ENCODE measurements at regions not wholly inside any gene's neighbourhood (a gene's known extent, or its start where the extent isn't known, plus 50 kb on each side); places are given as distances from the start of the nearest gene placed in this dataset.

DNA sequence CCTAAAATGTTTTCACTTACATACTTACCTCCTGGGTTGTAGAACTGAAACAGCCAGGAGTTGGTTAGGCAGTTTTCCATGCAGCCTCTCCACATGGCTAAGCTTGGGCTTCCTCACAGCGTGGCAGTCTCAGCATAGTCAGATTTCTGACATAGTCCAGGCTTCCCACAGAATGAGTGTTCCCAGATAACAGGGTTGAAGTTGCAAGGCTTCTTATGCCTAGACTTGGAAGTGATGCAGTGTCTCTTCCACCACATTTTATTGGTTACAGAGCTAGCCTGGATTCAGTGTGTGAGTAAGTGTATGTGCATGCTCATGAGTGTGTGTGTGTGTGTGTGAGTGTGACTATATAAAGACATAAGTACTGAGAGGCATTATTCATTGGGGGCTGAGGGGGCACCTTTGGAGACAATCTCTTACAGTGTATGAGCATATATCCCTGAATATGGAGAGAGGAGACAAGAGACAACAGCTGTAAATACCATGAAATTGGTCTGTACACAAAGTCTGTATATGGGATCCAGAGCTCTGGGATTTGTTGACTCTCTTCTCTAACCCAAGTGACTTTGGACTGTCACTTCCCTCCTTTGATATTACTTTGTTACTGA, 78.1 kb downstream of the ZNF621 start:
- no peak for TF ChIP-seq EZH2 (IDR thresholded peaks at IDR 0.05; ENCODE audit: borderline replicate concordance, low read depth, low read length)
- no peak for TF ChIP-seq MAFG (tag; conservative IDR thresholded peaks at IDR 0.05)
- TF ChIP-seq FOSL1 (tag; conservative IDR thresholded peaks at IDR 0.05) = no peak
- no peak for TF ChIP-seq CHD2 (IDR thresholded peaks at IDR 0.05; ENCODE audit: low read depth, low read length)
- TF ChIP-seq, protein P1, sequence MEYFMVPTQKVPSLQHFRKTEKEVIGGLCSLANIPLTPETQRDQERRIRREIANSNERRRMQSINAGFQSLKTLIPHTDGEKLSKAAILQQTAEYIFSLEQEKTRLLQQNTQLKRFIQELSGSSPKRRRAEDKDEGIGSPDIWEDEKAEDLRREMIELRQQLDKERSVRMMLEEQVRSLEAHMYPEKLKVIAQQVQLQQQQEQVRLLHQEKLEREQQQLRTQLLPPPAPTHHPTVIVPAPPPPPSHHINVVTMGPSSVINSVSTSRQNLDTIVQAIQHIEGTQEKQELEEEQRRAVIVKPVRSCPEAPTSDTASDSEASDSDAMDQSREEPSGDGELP (CRISPR knock-in tag; IDR thresholded peaks at IDR 0.05; ENCODE audit: borderline replicate concordance) = no peak
- no peak for TF ChIP-seq ZBTB1 (CRISPR knock-in tag; IDR thresholded peaks at IDR 0.05; ENCODE audit: borderline replicate concordance, low read depth)
- TF ChIP-seq, protein P2, sequence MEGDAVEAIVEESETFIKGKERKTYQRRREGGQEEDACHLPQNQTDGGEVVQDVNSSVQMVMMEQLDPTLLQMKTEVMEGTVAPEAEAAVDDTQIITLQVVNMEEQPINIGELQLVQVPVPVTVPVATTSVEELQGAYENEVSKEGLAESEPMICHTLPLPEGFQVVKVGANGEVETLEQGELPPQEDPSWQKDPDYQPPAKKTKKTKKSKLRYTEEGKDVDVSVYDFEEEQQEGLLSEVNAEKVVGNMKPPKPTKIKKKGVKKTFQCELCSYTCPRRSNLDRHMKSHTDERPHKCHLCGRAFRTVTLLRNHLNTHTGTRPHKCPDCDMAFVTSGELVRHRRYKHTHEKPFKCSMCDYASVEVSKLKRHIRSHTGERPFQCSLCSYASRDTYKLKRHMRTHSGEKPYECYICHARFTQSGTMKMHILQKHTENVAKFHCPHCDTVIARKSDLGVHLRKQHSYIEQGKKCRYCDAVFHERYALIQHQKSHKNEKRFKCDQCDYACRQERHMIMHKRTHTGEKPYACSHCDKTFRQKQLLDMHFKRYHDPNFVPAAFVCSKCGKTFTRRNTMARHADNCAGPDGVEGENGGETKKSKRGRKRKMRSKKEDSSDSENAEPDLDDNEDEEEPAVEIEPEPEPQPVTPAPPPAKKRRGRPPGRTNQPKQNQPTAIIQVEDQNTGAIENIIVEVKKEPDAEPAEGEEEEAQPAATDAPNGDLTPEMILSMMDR (IDR thresholded peaks at IDR 0.05 in 2 of 3, conservative IDR thresholded peaks at IDR 0.05 in 1 of 3; ENCODE audit: insufficient read depth in 2 of 3, low read depth in 1 of 3, low read length in 3 of 3) = no peak
- TF ChIP-seq MXI1 (IDR thresholded peaks at IDR 0.05; ENCODE audit: low read depth, low read length) = no peak
- no peak for TF ChIP-seq POLR2A (conservative IDR thresholded peaks at IDR 0.05)
- TF ChIP-seq, protein P3, sequence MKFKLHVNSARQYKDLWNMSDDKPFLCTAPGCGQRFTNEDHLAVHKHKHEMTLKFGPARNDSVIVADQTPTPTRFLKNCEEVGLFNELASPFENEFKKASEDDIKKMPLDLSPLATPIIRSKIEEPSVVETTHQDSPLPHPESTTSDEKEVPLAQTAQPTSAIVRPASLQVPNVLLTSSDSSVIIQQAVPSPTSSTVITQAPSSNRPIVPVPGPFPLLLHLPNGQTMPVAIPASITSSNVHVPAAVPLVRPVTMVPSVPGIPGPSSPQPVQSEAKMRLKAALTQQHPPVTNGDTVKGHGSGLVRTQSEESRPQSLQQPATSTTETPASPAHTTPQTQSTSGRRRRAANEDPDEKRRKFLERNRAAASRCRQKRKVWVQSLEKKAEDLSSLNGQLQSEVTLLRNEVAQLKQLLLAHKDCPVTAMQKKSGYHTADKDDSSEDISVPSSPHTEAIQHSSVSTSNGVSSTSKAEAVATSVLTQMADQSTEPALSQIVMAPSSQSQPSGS (CRISPR knock-in tag; IDR thresholded peaks at IDR 0.05) = no peak
- TF ChIP-seq IRF2 (CRISPR knock-in tag; IDR thresholded peaks at IDR 0.05) = no peak
- no peak for TF ChIP-seq EGR1 (conservative IDR thresholded peaks at IDR 0.05)
- TF ChIP-seq ZFP30 (CRISPR knock-in tag; IDR thresholded peaks at IDR 0.05; ENCODE audit: borderline replicate concordance) = no peak
- no peak for TF ChIP-seq MTA3 (IDR thresholded peaks at IDR 0.05; ENCODE audit: borderline replicate concordance)
